Hepatocyte (in vitro differentiated cells): ENCODE measurements at regions not wholly inside any gene's neighbourhood (a gene's known extent, or its start where the extent isn't known, plus 50 kb on each side); places are given as distances from the start of the nearest gene placed in this dataset.
A peak's percentile ranks its signal among the peaks of the same experiment; 100 is the strongest.

Source experiments
- DNase-seq: peaks from one replicate; pipeline ENCODE4 v3.0.0-alpha.2; 2016; ENCODE audit warnings: low spot score
- H2AFZ ChIP-seq: fragments of 200-600 bp; sonication (generic); 2 replicates; pipeline ENCODE4 v1.6.0; 2016; ENCODE audit warnings: antibody characterized with exemption, mild to moderate bottlenecking
- H3K27ac ChIP-seq: fragments of 200-600 bp; sonication (generic); 2 replicates; pipeline ENCODE4 v1.5.1; 2016; ENCODE audit warnings: mild to moderate bottlenecking
- H3K27me3 ChIP-seq: fragments of 200-600 bp; sonication (generic); 2 replicates; pipeline ENCODE4 v1.6.1; 2016
- H3K36me3 ChIP-seq: fragments of 200-600 bp; sonication (generic); replicated peaks from 2 replicates; pipeline ENCODE4 v1.5.1; 2016; ENCODE audit warnings: low read depth; ENCODE audit not compliant: insufficient read depth
- H3K4me1 ChIP-seq: fragments of 200-600 bp; sonication (generic); 2 replicates; pipeline ENCODE4 v1.5.1; 2016; ENCODE audit warnings: mild to moderate bottlenecking, moderate library complexity; ENCODE audit not compliant: insufficient read depth
- H3K4me2 ChIP-seq: fragments of 200-600 bp; sonication (generic); 2 replicates; pipeline ENCODE4 v1.6.0; 2016
- H3K4me3 ChIP-seq: fragments of 200-600 bp; sonication (generic); 2 replicates; pipeline ENCODE4 v1.5.1; 2016; ENCODE audit warnings: mild to moderate bottlenecking
- H3K79me2 ChIP-seq: fragments of 200-600 bp; sonication (generic); 2 replicates; pipeline ENCODE4 v1.6.0; 2017; ENCODE audit warnings: mild to moderate bottlenecking
- H3K9me2 ChIP-seq: fragments of 200-600 bp; sonication (generic); replicated peaks from 2 replicates; pipeline ENCODE4 v1.6.0; 2017; ENCODE audit warnings: mild to moderate bottlenecking; ENCODE audit not compliant: insufficient read depth
- H3K9me3 ChIP-seq: fragments of 200-600 bp; sonication (generic); 2 replicates; pipeline ENCODE4 v1.5.1; 2016; ENCODE audit warnings: low read depth, mild to moderate bottlenecking
- H4K20me1 ChIP-seq: fragments of 200-600 bp; sonication (generic); 2 replicates; pipeline ENCODE4 v1.6.0; 2016; ENCODE audit warnings: mild to moderate bottlenecking; ENCODE audit not compliant: insufficient read depth, poor library complexity, severe bottlenecking
- CTCF ChIP-seq: fragments of 200-600 bp; sonication (generic); IDR thresholded peaks from 2 replicates; pipeline ENCODE4 v1.5.1; 2016; ENCODE audit warnings: antibody characterized with exemption, mild to moderate bottlenecking; ENCODE audit not compliant: poor library complexity
- EZH2 ChIP-seq: fragments of 200-600 bp; sonication (generic); IDR thresholded peaks from 2 replicates; pipeline ENCODE4 v1.6.1; 2016; ENCODE audit warnings: antibody characterized with exemption, mild to moderate bottlenecking, borderline replicate concordance
- EZH2phosphoT487 ChIP-seq: fragments of 200-600 bp; sonication (generic); IDR thresholded peaks from one replicate; pipeline ENCODE4 v1.6.1; 2018; ENCODE audit warnings: antibody characterized with exemption, mild to moderate bottlenecking, low read depth, moderate library complexity; ENCODE audit not compliant: unreplicated experiment, severe bottlenecking
- WGBS: methylation state at CpG from one replicate; pipeline ENCODE4 v1.1.6; 2016; ENCODE audit warnings: low lambda C conversion rate; ENCODE audit errors: missing lambda C conversion rate; 5-methylcytosine and 5-hydroxymethylcytosine counted together

- H3K36me3 ChIP-seq, result no peaks in the 10 kb centered on the region
- no peaks in the 10 kb centered on the region for H3K9me2 ChIP-seq
- no peaks in the 10 kb centered on the region for H3K9me3 ChIP-seq
- H3K27ac ChIP-seq, result no peak overlapping the region
- TF ChIP-seq CTCF (no peak), EZH2 (no peak), EZH2phosphoT487 (no peak)
- H3K4me2 ChIP-seq, result no peak overlapping the region
- no peaks in the 10 kb centered on the region for H3K27me3 ChIP-seq
- H4K20me1 ChIP-seq, result no peaks in the 10 kb centered on the region
- no peaks in the 10 kb centered on the region for H3K79me2 ChIP-seq
- no peaks in the 10 kb centered on the region for H3K4me1 ChIP-seq
- WGBS, result 73% methylated on average over 3 of the region's 3 CpGs
- H2AFZ ChIP-seq, result no peak overlapping the region
- DNase-seq, result peak; percentile 26
- no peak overlapping the region for H3K4me3 ChIP-seq
Measured at GRCh38 chr2:44100351-44100750, 68.3 kb upstream of the PPM1B start.

DNA sequence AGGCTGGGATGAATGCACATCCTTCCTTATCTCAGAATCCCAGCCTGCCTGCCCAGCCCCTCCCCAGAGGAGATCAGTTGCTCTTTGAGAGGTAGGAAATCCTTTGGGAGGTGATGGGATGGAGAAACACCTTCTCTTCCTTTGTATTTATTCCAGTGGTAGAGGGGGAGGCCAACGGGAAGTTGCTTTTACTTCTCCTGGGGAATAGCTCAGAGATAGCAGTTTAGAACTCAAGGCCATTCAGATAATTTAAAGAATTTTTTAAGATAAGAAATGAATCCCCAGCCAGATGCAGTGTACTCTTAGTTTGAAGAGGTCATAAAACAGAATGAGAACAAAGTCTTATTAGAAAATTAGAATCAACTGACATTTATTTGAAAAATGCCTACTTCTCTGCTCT is 67.4 kb upstream of the PPM1B start:
- no peak overlapping the region for H3K4me2 ChIP-seq
- no peaks in the 10 kb centered on the region for H3K79me2 ChIP-seq
- H3K4me3 ChIP-seq, result no peak overlapping the region
- 44% methylated on average over 1 of the region's 1 CpG for WGBS
- H3K36me3 ChIP-seq, result no peaks in the 10 kb centered on the region
- no peaks in the 10 kb centered on the region for H3K4me1 ChIP-seq
- no peak for DNase-seq
- H3K27me3 ChIP-seq, result no peaks in the 10 kb centered on the region
- TF ChIP-seq EZH2phosphoT487, result no peak
- no peak for TF ChIP-seq EZH2
- TF ChIP-seq CTCF, result no peak
- no peaks in the 10 kb centered on the region for H4K20me1 ChIP-seq
- H3K9me3 ChIP-seq, result no peaks in the 10 kb centered on the region
- H2AFZ ChIP-seq, result no peak overlapping the region
- no peaks in the 10 kb centered on the region for H3K9me2 ChIP-seq
- H3K27ac ChIP-seq, result no peak overlapping the region

DNA sequence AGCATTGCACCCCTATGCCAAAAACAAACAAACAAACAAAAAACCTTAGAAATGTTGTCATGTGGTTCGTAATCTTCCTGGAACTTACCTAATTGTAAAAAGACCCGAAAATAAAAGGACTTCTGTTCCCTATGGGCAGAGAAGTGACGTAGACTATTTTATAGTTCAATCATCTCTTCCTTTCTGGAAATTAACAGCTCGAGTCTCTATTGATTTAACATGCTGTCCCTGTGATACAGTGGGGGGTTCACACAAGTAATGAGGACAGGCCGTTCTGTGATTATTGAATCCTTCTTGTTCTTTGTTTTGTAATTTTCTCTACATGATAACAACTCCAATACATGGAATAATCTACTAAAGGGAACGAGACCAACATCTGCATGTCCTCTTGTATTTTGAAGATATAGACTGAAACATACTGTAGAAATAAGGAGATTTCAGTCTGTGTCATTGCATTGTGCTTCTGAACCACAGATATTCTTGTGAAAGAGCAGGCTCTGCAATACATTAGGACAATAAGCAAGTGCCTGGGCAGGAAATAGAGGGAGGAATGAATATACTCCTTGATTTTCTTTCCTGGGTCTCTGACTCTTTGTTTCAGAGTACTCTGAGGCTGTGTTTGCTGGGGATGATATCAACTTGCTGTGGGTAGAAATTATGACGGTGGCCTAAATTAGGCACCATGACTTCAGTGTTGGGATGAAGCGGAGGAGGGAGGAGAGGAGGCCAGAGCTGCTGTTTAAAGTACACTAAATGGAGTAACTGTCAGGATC is 65.7 kb upstream of the PPM1B start:
- no peak for DNase-seq
- H2AFZ ChIP-seq, result no peak overlapping the region
- H3K4me3 ChIP-seq, result no peak overlapping the region
- TF ChIP-seq EZH2 (no peak), EZH2phosphoT487 (no peak), CTCF (no peak)
- no peaks in the 10 kb centered on the region for H3K4me1 ChIP-seq
- H3K36me3 ChIP-seq, result no peaks in the 10 kb centered on the region
- no peaks in the 10 kb centered on the region for H4K20me1 ChIP-seq
- no peaks in the 10 kb centered on the region for H3K79me2 ChIP-seq
- H3K9me2 ChIP-seq, result no peaks in the 10 kb centered on the region
- WGBS, result 68% methylated on average over 8 of the region's 8 CpGs
- no peak overlapping the region for H3K27ac ChIP-seq
- no peaks in the 10 kb centered on the region for H3K9me3 ChIP-seq
- H3K27me3 ChIP-seq, result no peaks in the 10 kb centered on the region
- H3K4me2 ChIP-seq, result no peak overlapping the region
